Neural progenitor cell (in vitro differentiated cells): ENCODE measurements at regions not wholly inside any gene's neighbourhood (a gene's known extent, or its start where the extent isn't known, plus 50 kb on each side); places are given as distances from the start of the nearest gene placed in this dataset.

Source experiments
- EZH2 ChIP-seq: fragments of 200-600 bp; sonication (generic); IDR thresholded peaks from 2 replicates; pipeline ENCODE4 v1.6.1; 2017; ENCODE audit warnings: antibody characterized with exemption, mild to moderate bottlenecking, moderate library complexity
- EZH2phosphoT487 ChIP-seq: fragments of 200-600 bp; sonication (generic); IDR thresholded peaks from 2 replicates; pipeline ENCODE4 v1.6.1; 2017; ENCODE audit warnings: antibody characterized with exemption
- TF ChIP-seq, protein P1 (sequence below): fragments of 200-600 bp; sonication (generic); IDR thresholded peaks from 2 replicates; pipeline ENCODE4 v1.5.1; 2017; ENCODE audit warnings: antibody characterized with exemption, mild to moderate bottlenecking

DNA sequence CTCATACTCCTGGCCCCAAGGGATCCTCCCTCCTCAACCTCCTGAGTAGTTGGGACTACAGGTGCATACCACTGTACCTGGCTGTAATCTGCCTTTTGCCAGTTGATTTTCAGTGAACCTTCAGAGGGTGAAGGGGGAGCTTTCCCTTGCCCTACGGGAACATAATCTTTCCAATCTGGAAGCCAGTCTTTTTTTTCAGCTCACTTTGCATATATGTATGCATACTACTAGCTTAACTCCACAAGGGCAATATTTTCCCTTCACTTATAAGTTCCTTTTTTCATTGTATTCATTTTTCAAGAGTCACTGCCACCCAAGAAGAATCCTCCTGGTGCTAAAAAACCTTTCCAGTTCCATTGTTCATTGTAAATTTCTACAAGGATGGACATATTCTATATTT lies 53.4 kb upstream of the GCM1 start:
- TF ChIP-seq, protein P1, sequence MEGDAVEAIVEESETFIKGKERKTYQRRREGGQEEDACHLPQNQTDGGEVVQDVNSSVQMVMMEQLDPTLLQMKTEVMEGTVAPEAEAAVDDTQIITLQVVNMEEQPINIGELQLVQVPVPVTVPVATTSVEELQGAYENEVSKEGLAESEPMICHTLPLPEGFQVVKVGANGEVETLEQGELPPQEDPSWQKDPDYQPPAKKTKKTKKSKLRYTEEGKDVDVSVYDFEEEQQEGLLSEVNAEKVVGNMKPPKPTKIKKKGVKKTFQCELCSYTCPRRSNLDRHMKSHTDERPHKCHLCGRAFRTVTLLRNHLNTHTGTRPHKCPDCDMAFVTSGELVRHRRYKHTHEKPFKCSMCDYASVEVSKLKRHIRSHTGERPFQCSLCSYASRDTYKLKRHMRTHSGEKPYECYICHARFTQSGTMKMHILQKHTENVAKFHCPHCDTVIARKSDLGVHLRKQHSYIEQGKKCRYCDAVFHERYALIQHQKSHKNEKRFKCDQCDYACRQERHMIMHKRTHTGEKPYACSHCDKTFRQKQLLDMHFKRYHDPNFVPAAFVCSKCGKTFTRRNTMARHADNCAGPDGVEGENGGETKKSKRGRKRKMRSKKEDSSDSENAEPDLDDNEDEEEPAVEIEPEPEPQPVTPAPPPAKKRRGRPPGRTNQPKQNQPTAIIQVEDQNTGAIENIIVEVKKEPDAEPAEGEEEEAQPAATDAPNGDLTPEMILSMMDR: no peak
- TF ChIP-seq EZH2phosphoT487: no peak
- no peak for TF ChIP-seq EZH2
